GM23248 (cell line): ENCODE measurements at regions not wholly inside any gene's neighbourhood (a gene's known extent, or its start where the extent isn't known, plus 50 kb on each side); places are given as distances from the start of the nearest gene placed in this dataset.

Experiments
- DNase-seq: peaks from one replicate; pipeline ENCODE4 v3.0.0-alpha.2; 2015
- H2AFZ ChIP-seq: fragments of 200-600 bp; sonication (generic); 2 replicates; pipeline ENCODE4 v1.6.1; 2016; ENCODE audit warnings: antibody characterized with exemption
- H3F3A ChIP-seq: fragments of 200-600 bp; sonication (generic); 2 replicates; pipeline ENCODE4 v1.6.1; 2016; ENCODE audit warnings: mild to moderate bottlenecking, antibody characterized with exemption, mixed run types; ENCODE audit not compliant: insufficient read depth
- H3K27ac ChIP-seq: fragments of 200-600 bp; sonication (generic); 2 replicates; pipeline ENCODE4 v1.5.1; 2016; ENCODE audit warnings: mild to moderate bottlenecking
- H3K27me3 ChIP-seq: fragments of 200-600 bp; sonication (generic); replicated peaks from 2 replicates; pipeline ENCODE4 v1.6.1; 2016; ENCODE audit warnings: mild to moderate bottlenecking; ENCODE audit not compliant: insufficient read depth
- H3K36me3 ChIP-seq: fragments of 200-600 bp; sonication (generic); 2 replicates; pipeline ENCODE4 v1.6.1; 2016; ENCODE audit warnings: low read depth, mild to moderate bottlenecking
- H3K4me1 ChIP-seq: fragments of 200-600 bp; sonication (generic); 2 replicates; pipeline ENCODE4 v1.6.1; 2016; ENCODE audit warnings: mild to moderate bottlenecking; ENCODE audit not compliant: insufficient read depth
- H3K4me2 ChIP-seq: fragments of 200-600 bp; sonication (generic); one replicate; pipeline ENCODE4 v1.6.1; 2016; ENCODE audit warnings: mild to moderate bottlenecking; ENCODE audit not compliant: unreplicated experiment
- H3K4me3 ChIP-seq: fragments of 200-600 bp; sonication (generic); 2 replicates; pipeline ENCODE4 v1.5.1; 2016; ENCODE audit warnings: mild to moderate bottlenecking
- H3K79me2 ChIP-seq: fragments of 200-600 bp; sonication (generic); 2 replicates; pipeline ENCODE4 v1.6.1; 2016; ENCODE audit warnings: mild to moderate bottlenecking; ENCODE audit not compliant: insufficient read depth
- H3K9ac ChIP-seq: fragments of 200-600 bp; sonication (generic); 2 replicates; pipeline ENCODE4 v1.6.1; 2016; ENCODE audit warnings: mild to moderate bottlenecking
- H3K9me2 ChIP-seq: fragments of 200-600 bp; sonication (generic); 2 replicates; pipeline ENCODE4 v1.6.1; 2016; ENCODE audit warnings: mixed run types, mild to moderate bottlenecking, moderate library complexity; ENCODE audit not compliant: insufficient read depth
- H3K9me3 ChIP-seq: fragments of 200-600 bp; sonication (generic); one replicate; pipeline ENCODE4 v1.6.1; 2017; ENCODE audit warnings: low read depth
- H4K20me1 ChIP-seq: fragments of 200-600 bp; sonication (generic); 2 replicates; pipeline ENCODE4 v1.6.0; 2016; ENCODE audit not compliant: insufficient read depth
- EZH2 ChIP-seq: fragments of 200-600 bp; sonication (generic); IDR thresholded peaks from 2 replicates; pipeline ENCODE4 v1.6.1; 2018; ENCODE audit warnings: antibody characterized with exemption, mild to moderate bottlenecking; ENCODE audit not compliant: insufficient read depth, poor library complexity, severe bottlenecking
- EZH2phosphoT487 ChIP-seq: fragments of 200-600 bp; sonication (generic); IDR thresholded peaks from 2 replicates; pipeline ENCODE4 v1.6.1; 2018; ENCODE audit warnings: antibody characterized with exemption, moderate library complexity, mild to moderate bottlenecking, low read depth; ENCODE audit not compliant: insufficient read depth
- whole genome bisulfite sequencing, 2 experiments: methylation state at CpG; one replicate each; pipeline ENCODE4 v1.1.6; 2015 to 2017; ENCODE audit warnings: low lambda C conversion rate in 2 of 2, low coverage in 1 of 2; ENCODE audit errors: missing lambda C conversion rate in 2 of 2; 5-methylcytosine and 5-hydroxymethylcytosine counted together
- in situ Hi-C: fragments of 300-500 bp; cut with MboI; formaldehyde crosslinking; loops from 2 replicates; pipeline ENCODE4 v1.15.0; 2020

- in situ Hi-C loops: no loop called here
- H3K9me2 ChIP-seq: no peaks in the 10 kb centered on the region
- H3K4me2 ChIP-seq: no peak overlapping the region
- no peak overlapping the region for H2AFZ ChIP-seq
- H3F3A ChIP-seq: peaks cover 49% of the 10 kb centered on the region
- DNase-seq: no peak
- peaks cover 59% of the 10 kb centered on the region for H3K4me1 ChIP-seq
- H3K4me3 ChIP-seq: no peak overlapping the region
- H3K27ac ChIP-seq: no peak overlapping the region
- WGBS, 2 experiments: 82 to 100% methylated on average over 1 of the region's 1 CpG
- no peaks in the 10 kb centered on the region for H4K20me1 ChIP-seq
- no peak overlapping the region for H3K9ac ChIP-seq
- H3K79me2 ChIP-seq: no peaks in the 10 kb centered on the region
- no peaks in the 10 kb centered on the region for H3K27me3 ChIP-seq
- H3K9me3 ChIP-seq: no peaks in the 10 kb centered on the region
- H3K36me3 ChIP-seq: no peaks in the 10 kb centered on the region
- no peak for TF ChIP-seq EZH2
- TF ChIP-seq EZH2phosphoT487: no peak
Measured at GRCh38 chr10:117480097-117480496, 62.4 kb upstream of the EMX2 start.

- peak overlapping the region; percentile 63 for H3K4me2 ChIP-seq
- no peak for TF ChIP-seq EZH2
- no peak for TF ChIP-seq EZH2phosphoT487
- H3K9ac ChIP-seq: peak overlapping the region; percentile 56
- H3K27me3 ChIP-seq: no peaks in the 10 kb centered on the region
- DNase-seq: peak; percentile 97
- peaks cover 44% of the 10 kb centered on the region for H3F3A ChIP-seq
- in situ Hi-C loops: no loop called here
- H3K79me2 ChIP-seq: no peaks in the 10 kb centered on the region
- peak overlapping the region; percentile 93 for H3K27ac ChIP-seq
- H3K4me3 ChIP-seq: no peak overlapping the region
- no peaks in the 10 kb centered on the region for H3K9me3 ChIP-seq
- no peaks in the 10 kb centered on the region for H3K9me2 ChIP-seq
- peaks cover 55% of the 10 kb centered on the region for H3K4me1 ChIP-seq
- no peaks in the 10 kb centered on the region for H3K36me3 ChIP-seq
- H4K20me1 ChIP-seq: no peaks in the 10 kb centered on the region
- WGBS, 2 experiments: 31% methylated on average over 5 of the region's 5 CpGs
- no peak overlapping the region for H2AFZ ChIP-seq
Measured at GRCh38 chr10:117477961-117478670, 64.4 kb upstream of the EMX2 start.

- peak overlapping the region; percentile 63 for H2AFZ ChIP-seq
- H3F3A ChIP-seq: peaks cover 39% of the 10 kb centered on the region
- no peaks in the 10 kb centered on the region for H3K27me3 ChIP-seq
- no peak for TF ChIP-seq EZH2phosphoT487
- no peak for TF ChIP-seq EZH2
- H3K36me3 ChIP-seq: no peaks in the 10 kb centered on the region
- H3K27ac ChIP-seq: peak overlapping the region; percentile 93
- H3K79me2 ChIP-seq: no peaks in the 10 kb centered on the region
- 22 to 36% methylated on average over 2 of the region's 2 CpGs for WGBS, 2 experiments
- no peak overlapping the region for H3K4me3 ChIP-seq
- peaks cover 48% of the 10 kb centered on the region for H3K4me1 ChIP-seq
- H4K20me1 ChIP-seq: no peaks in the 10 kb centered on the region
- no peaks in the 10 kb centered on the region for H3K9me2 ChIP-seq
- H3K9me3 ChIP-seq: no peaks in the 10 kb centered on the region
- H3K9ac ChIP-seq: peak overlapping the region; percentile 56
- H3K4me2 ChIP-seq: peak overlapping the region; percentile 63
- peak; percentile 56 for DNase-seq
- in situ Hi-C loops: no loop called here
Measured at GRCh38 chr10:117477211-117477947, 65.2 kb upstream of the EMX2 start.

- Histone ChIP-seq H4K20me1 (no peaks in the 10 kb centered on the region), H3K27ac (peak overlapping the region; percentile 93), H3K9me3 (no peaks in the 10 kb centered on the region), H3K9me2 (no peaks in the 10 kb centered on the region), H3K27me3 (no peaks in the 10 kb centered on the region), H3K9ac (peak overlapping the region; percentile 56), H3F3A (peaks cover 39% of the 10 kb centered on the region), H3K4me2 (peak overlapping the region; percentile 63), H3K36me3 (no peaks in the 10 kb centered on the region), H2AFZ (peak overlapping the region; percentile 63), H3K4me3 (no peak overlapping the region), H3K79me2 (no peaks in the 10 kb centered on the region), H3K4me1 (peaks cover 46% of the 10 kb centered on the region)
- WGBS, 2 experiments: 25 to 27% methylated on average over 3 of the region's 3 CpGs
- in situ Hi-C loops: no loop called here
- TF ChIP-seq EZH2 (no peak), EZH2phosphoT487 (no peak)
- peak; percentile 72 for DNase-seq
Measured at GRCh38 chr10:117476716-117477115, 65.8 kb upstream of the EMX2 start.
